ENCODE measurements at regions not wholly inside any gene's neighbourhood (a gene's known extent, or its start where the extent isn't known, plus 50 kb on each side); places are given as distances from the start of the nearest gene placed in this dataset.

- H3K79me2 ChIP-seq (ENCODE audit: control insufficient read depth, insufficient read depth, low read length) = no peaks in the 10 kb centered on the region
Measured at GRCh38 chr4:116397291-116397690, 688.1 kb downstream of the TRAM1L1 start.

GRCh38 chr4:116395408-116395807, 690.0 kb downstream of the TRAM1L1 start:
- no peak overlapping the region for H3K4me2 ChIP-seq (ENCODE audit: extremely low read depth, insufficient read depth, low read length)
- H3K36me3 ChIP-seq (ENCODE audit: control insufficient read depth, insufficient read depth, low read length) = no peaks in the 10 kb centered on the region
- TF ChIP-seq CTCF (conservative IDR thresholded peaks at IDR 0.05 in 1 of 2, IDR thresholded peaks at IDR 0.05 in 1 of 2; ENCODE audit: low read depth in 1 of 2, low read length in 2 of 2) (no peak), EZH2 (IDR thresholded peaks at IDR 0.05; ENCODE audit: low read length, missing control alignments) (no peak)
- no peaks in the 10 kb centered on the region for H3K27me3 ChIP-seq (ENCODE audit: control insufficient read depth, insufficient read depth, low read length)
- H3K79me2 ChIP-seq (ENCODE audit: control insufficient read depth, insufficient read depth, low read length) = no peaks in the 10 kb centered on the region
- no peak overlapping the region for H2AFZ ChIP-seq (ENCODE audit: low read length)
- H3K4me3 ChIP-seq (replicated peaks in 1 of 4; ENCODE audit: control extremely low read depth in 1 of 4, insufficient read depth in 1 of 4, low read depth in 3 of 4, low read length in 4 of 4) = no peak overlapping the region
- no peak for DNase-seq (ENCODE audit: low read depth in 2 of 2)
- H3K9ac ChIP-seq (ENCODE audit: insufficient read depth, low read length) = no peak overlapping the region
- H4K20me1 ChIP-seq (ENCODE audit: control insufficient read depth, extremely low read depth, insufficient read depth, low read length) = no peaks in the 10 kb centered on the region
- H3K27ac ChIP-seq (ENCODE audit: insufficient read depth, low read length) = no peak overlapping the region
- H3K4me1 ChIP-seq (ENCODE audit: control insufficient read depth, extremely low read depth, insufficient read depth, low read length) = no peaks in the 10 kb centered on the region
- no peaks in the 10 kb centered on the region for H3K9me3 ChIP-seq (ENCODE audit: control insufficient read depth, insufficient read depth, low read depth, low read length)

More at GRCh38 chr4:116397291-116397690, 688.1 kb downstream of the TRAM1L1 start:
- Histone ChIP-seq H3K9me3 (ENCODE audit: control insufficient read depth, insufficient read depth, low read depth, low read length) (no peaks in the 10 kb centered on the region), H3K4me3 (replicated peaks in 1 of 4; ENCODE audit: control extremely low read depth in 1 of 4, insufficient read depth in 1 of 4, low read depth in 3 of 4, low read length in 4 of 4) (no peak overlapping the region), H3K36me3 (ENCODE audit: control insufficient read depth, insufficient read depth, low read length) (no peaks in the 10 kb centered on the region), H3K9ac (ENCODE audit: insufficient read depth, low read length) (no peak overlapping the region), H3K27me3 (ENCODE audit: control insufficient read depth, insufficient read depth, low read length) (no peaks in the 10 kb centered on the region), H4K20me1 (ENCODE audit: control insufficient read depth, extremely low read depth, insufficient read depth, low read length) (no peaks in the 10 kb centered on the region), H3K27ac (ENCODE audit: insufficient read depth, low read length) (no peak overlapping the region), H2AFZ (ENCODE audit: low read length) (no peak overlapping the region), H3K4me2 (ENCODE audit: extremely low read depth, insufficient read depth, low read length) (no peak overlapping the region), H3K4me1 (ENCODE audit: control insufficient read depth, extremely low read depth, insufficient read depth, low read length) (no peaks in the 10 kb centered on the region)
- no peak for DNase-seq (ENCODE audit: low read depth in 2 of 2)
- TF ChIP-seq CTCF (conservative IDR thresholded peaks at IDR 0.05 in 1 of 2, IDR thresholded peaks at IDR 0.05 in 1 of 2; ENCODE audit: low read depth in 1 of 2, low read length in 2 of 2) (no peak), EZH2 (IDR thresholded peaks at IDR 0.05; ENCODE audit: low read length, missing control alignments) (no peak)

- DNase-seq (ENCODE audit: low read depth in 2 of 2) = no peak
- Histone ChIP-seq H3K9me3 (ENCODE audit: control insufficient read depth, insufficient read depth, low read depth, low read length) (no peaks in the 10 kb centered on the region), H3K4me2 (ENCODE audit: extremely low read depth, insufficient read depth, low read length) (no peak overlapping the region), H4K20me1 (ENCODE audit: control insufficient read depth, extremely low read depth, insufficient read depth, low read length) (no peaks in the 10 kb centered on the region), H3K4me1 (ENCODE audit: control insufficient read depth, extremely low read depth, insufficient read depth, low read length) (no peaks in the 10 kb centered on the region), H2AFZ (ENCODE audit: low read length) (no peak overlapping the region), H3K4me3 (replicated peaks in 1 of 4; ENCODE audit: control extremely low read depth in 1 of 4, insufficient read depth in 1 of 4, low read depth in 3 of 4, low read length in 4 of 4) (no peak overlapping the region), H3K36me3 (ENCODE audit: control insufficient read depth, insufficient read depth, low read length) (no peaks in the 10 kb centered on the region), H3K27me3 (ENCODE audit: control insufficient read depth, insufficient read depth, low read length) (no peaks in the 10 kb centered on the region), H3K9ac (ENCODE audit: insufficient read depth, low read length) (no peak overlapping the region), H3K79me2 (ENCODE audit: control insufficient read depth, insufficient read depth, low read length) (no peaks in the 10 kb centered on the region), H3K27ac (ENCODE audit: insufficient read depth, low read length) (no peak overlapping the region)
- no peak for TF ChIP-seq CTCF (conservative IDR thresholded peaks at IDR 0.05 in 1 of 2, IDR thresholded peaks at IDR 0.05 in 1 of 2; ENCODE audit: low read depth in 1 of 2, low read length in 2 of 2)
- no peak for TF ChIP-seq EZH2 (IDR thresholded peaks at IDR 0.05; ENCODE audit: low read length, missing control alignments)
Measured at GRCh38 chr4:116391020-116391419, 694.4 kb downstream of the TRAM1L1 start.
